Gastrocnemius medialis (tissue), 4 donors: ENCODE measurements at regions not wholly inside any gene's neighbourhood (a gene's known extent, or its start where the extent isn't known, plus 50 kb on each side); places are given as distances from the start of the nearest gene placed in this dataset.
"Not testable (repeated sequence)": the region's sequence is repeated elsewhere in the genome, so short reads cannot be mapped to it uniquely, and the experiment has no call there.

Experiments
- ATAC-seq, 2 donors: fragments of 150-250 bp; one replicate each; pipeline ENCODE4 v1.9.1; 2016
- DNase-seq, 2 donors: peaks; one replicate each; pipeline ENCODE4 v3.0.0-alpha.2; 2019
- H3K27ac ChIP-seq, 4 donors: fragments of 200-600 bp; sonication (generic); 1 replicate in 1 of 4; 2 replicates in 3 of 4; pipeline ENCODE4 v1.5.1; 2016 to 2018; ENCODE audit warnings: mild to moderate bottlenecking in 2 of 4, moderate library complexity in 1 of 4
- H3K27me3 ChIP-seq, 3 donors: fragments of 200-600 bp; sonication (generic) in 2 of 3; 1 replicate in 1 of 3; 2 replicates in 2 of 3; pipeline versions ENCODE4 v1.5.1 to v1.6.0; 2016 to 2019; ENCODE audit warnings: mild to moderate bottlenecking in 1 of 3, moderate library complexity in 1 of 3
- H3K36me3 ChIP-seq, 2 donors: fragments of 200-600 bp; sonication (generic) in 1 of 2; one replicate each; pipeline ENCODE4 v1.5.1; 2017 to 2018
- H3K4me1 ChIP-seq, 2 donors: fragments of 200-600 bp; sonication (generic) in 1 of 2; one replicate each; pipeline ENCODE4 v1.5.1; 2016 to 2017; ENCODE audit warnings: mild to moderate bottlenecking in 2 of 2
- H3K4me3 ChIP-seq, 4 donors: fragments of 200-600 bp; sonication (generic) in 3 of 4; 1 replicate in 1 of 4; 2 replicates in 3 of 4; pipeline ENCODE4 v1.5.1; 2016 to 2019; ENCODE audit warnings: mild to moderate bottlenecking in 2 of 4
- H3K9me3 ChIP-seq, 3 donors: fragments of 200-600 bp; sonication (generic) in 2 of 3; 1 replicate in 1 of 3; 2 replicates in 2 of 3; pipeline ENCODE4 v1.5.1; 2016 to 2019
- CTCF ChIP-seq, 5 experiments: fragments of 450-650 bp in 3 of 5; fragments of 200-600 bp in 2 of 5; sonication (generic) in 2 of 5; IDR thresholded peaks in 4 of 5; conservative IDR thresholded peaks in 1 of 5; 1 replicate in 4 of 5; 2 replicates in 1 of 5; pipeline ENCODE4 v1.5.1; 2016 to 2019; ENCODE audit warnings: antibody characterized with exemption in 5 of 5, mild to moderate bottlenecking in 3 of 5, moderate library complexity in 3 of 5
- POLR2A ChIP-seq, 2 donors: fragments of 450-650 bp; IDR thresholded peaks; one replicate each; pipeline ENCODE4 v1.6.1; 2017; ENCODE audit warnings: antibody characterized with exemption in 2 of 2, mild to moderate bottlenecking in 2 of 2, moderate library complexity in 2 of 2
- in situ Hi-C, 4 donors: fragments of 200-750 bp; cut with MboI; loops; one replicate each; pipeline versions ENCODE4 v1.15.0 to v1.8.0; 2017; ENCODE audit warnings: low sequenced_read_pairs in 4 of 4
- intact Hi-C: fragments of 100-400 bp; cut with DNase I; formaldehyde crosslinking; loops from one replicate; pipeline ENCODE4 v1.15.1; 2023; ENCODE audit warnings: low total_unique reads

- in situ Hi-C loops (loop anchor here in 3 of 4 donors (10.0 to 25.0 kb wide), 4 partner anchors 204 to 384 kb away; partner anchors contain the start of gene UTRN (in 1 of the 3)), intact Hi-C loops (no loop called here)
- H3K27me3 ChIP-seq, result no peaks in the 10 kb centered on the region
- DNase-seq (no peak), ATAC-seq (no peak)
- no peak overlapping the region for H3K4me3 ChIP-seq
- H3K36me3 ChIP-seq, result peaks cover 0 to 60% of the 10 kb centered on the region in 2 donors
- H3K4me1 ChIP-seq, result peaks cover 7 to 8% of the 10 kb centered on the region in 2 donors
- no peak overlapping the region for H3K27ac ChIP-seq
- no peak for TF ChIP-seq POLR2A (IDR thresholded peaks at IDR 0.05)
- no peak for TF ChIP-seq CTCF (IDR thresholded peaks at IDR 0.05 in 4 of 5, conservative IDR thresholded peaks at IDR 0.05 in 1 of 5)
- no peaks in the 10 kb centered on the region for H3K9me3 ChIP-seq
These were observed 203.5 kb downstream of the UTRN start for GRCh38 chr6:144488590-144488989.

- intact Hi-C loops (no loop called here), in situ Hi-C loops (loop anchor here in 1 of 4 donors (25.0 kb wide), 1 partner anchor 281 kb away; no protein-coding TSS in a partner anchor)
- DNase-seq (no peak), ATAC-seq (no peak)
- no peaks in the 10 kb centered on the region for H3K9me3 ChIP-seq
- no peaks in the 10 kb centered on the region for H3K4me1 ChIP-seq
- H3K27ac ChIP-seq, result no peak overlapping the region
- no peaks in the 10 kb centered on the region for H3K27me3 ChIP-seq
- peaks cover 0 to 57% of the 10 kb centered on the region in 2 donors for H3K36me3 ChIP-seq
- H3K4me3 ChIP-seq, result no peak overlapping the region
- TF ChIP-seq POLR2A (IDR thresholded peaks at IDR 0.05) (no peak), CTCF (IDR thresholded peaks at IDR 0.05 in 4 of 5, conservative IDR thresholded peaks at IDR 0.05 in 1 of 5) (no peak)
These were observed 208.1 kb downstream of the UTRN start for GRCh38 chr6:144493035-144493910.

- in situ Hi-C loops, result loop anchor here in 1 of 4 donors (25.0 kb wide), 1 partner anchor 283 kb away; no protein-coding TSS in a partner anchor
- H3K9me3 ChIP-seq, H3K4me3 ChIP-seq, intact Hi-C loops, H3K27ac ChIP-seq, H3K27me3 ChIP-seq, H3K4me1 ChIP-seq, DNase-seq, ATAC-seq: not testable (repeated sequence)
- H3K36me3 ChIP-seq, result peaks cover 0 to 57% of the 10 kb centered on the region in 2 donors
These were observed 209.9 kb downstream of the UTRN start for GRCh38 chr6:144495076-144495475.

GRCh38 chr6:144497650-144498049 is 212.5 kb downstream of the UTRN start:
- no peak overlapping the region for H3K27ac ChIP-seq
- TF ChIP-seq POLR2A (IDR thresholded peaks at IDR 0.05) (no peak), CTCF (IDR thresholded peaks at IDR 0.05 in 4 of 5, conservative IDR thresholded peaks at IDR 0.05 in 1 of 5) (no peak)
- no peak overlapping the region for H3K4me3 ChIP-seq
- H3K4me1 ChIP-seq, result no peaks in the 10 kb centered on the region
- DNase-seq (no peak), ATAC-seq (no peak)
- intact Hi-C loops, result no loop called here
- in situ Hi-C loops, result loop anchor here in 1 of 4 donors (25.0 kb wide), 1 partner anchor 285 kb away; no protein-coding TSS in a partner anchor
- H3K27me3 ChIP-seq, result no peaks in the 10 kb centered on the region
- no peaks in the 10 kb centered on the region for H3K9me3 ChIP-seq
- H3K36me3 ChIP-seq, result peaks cover 0 to 33% of the 10 kb centered on the region in 2 donors

- H3K27me3 ChIP-seq, result no peaks in the 10 kb centered on the region
- ATAC-seq, result no peak
- intact Hi-C loops, result no loop called here
- peaks cover 0 to 33% of the 10 kb centered on the region in 2 donors for H3K36me3 ChIP-seq
- H3K9me3 ChIP-seq, result no peaks in the 10 kb centered on the region
- no peak overlapping the region for H3K27ac ChIP-seq
- TF ChIP-seq CTCF (IDR thresholded peaks at IDR 0.05 in 4 of 5, conservative IDR thresholded peaks at IDR 0.05 in 1 of 5) (no peak), POLR2A (IDR thresholded peaks at IDR 0.05) (no peak)
- no peaks in the 10 kb centered on the region for H3K4me1 ChIP-seq
- in situ Hi-C loops, result no loop called here
- DNase-seq, result no peak
- no peak overlapping the region for H3K4me3 ChIP-seq
These were observed 215.8 kb downstream of the UTRN start for GRCh38 chr6:144500892-144501291.

- H3K4me3 ChIP-seq, H3K4me1 ChIP-seq, DNase-seq, H3K36me3 ChIP-seq, intact Hi-C loops, H3K27me3 ChIP-seq, H3K27ac ChIP-seq, in situ Hi-C loops, ATAC-seq, H3K9me3 ChIP-seq: not testable (repeated sequence)
These were observed 220.1 kb downstream of the UTRN start for GRCh38 chr6:144505214-144505613.

GRCh38 chr6:144506051-144506450 is 220.9 kb downstream of the UTRN start:
- H3K27me3 ChIP-seq, H3K27ac ChIP-seq, intact Hi-C loops, H3K4me3 ChIP-seq, H3K4me1 ChIP-seq, H3K36me3 ChIP-seq, H3K9me3 ChIP-seq, in situ Hi-C loops, ATAC-seq, DNase-seq: not testable (repeated sequence)
